ENCODE measurements at regions not wholly inside any gene's neighbourhood (a gene's known extent, or its start where the extent isn't known, plus 50 kb on each side); places are given as distances from the start of the nearest gene placed in this dataset.

DNA sequence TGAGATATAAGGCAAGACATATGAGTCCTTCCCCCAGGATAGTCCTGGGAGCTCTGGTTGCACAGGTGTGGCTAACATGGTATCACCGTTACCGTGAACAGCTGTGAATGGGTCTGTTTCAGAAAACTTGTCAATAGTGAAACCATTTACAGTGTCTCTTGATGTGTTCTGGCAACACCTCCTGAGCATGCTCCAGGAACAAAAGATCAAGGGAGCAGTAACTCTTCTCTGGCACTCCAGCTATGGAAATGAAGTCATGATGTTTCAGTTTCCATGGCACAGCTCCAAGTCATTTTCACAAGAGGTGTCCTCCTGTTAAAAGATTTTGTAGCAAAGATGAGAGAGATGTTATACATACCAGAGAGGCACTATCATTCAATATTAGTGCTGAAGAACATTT is 253.7 kb downstream of the SNAPC1 start:
- ChIA-PET CTCF (no interaction called here), POLR2A (no interaction called here)
- DNase-seq (ENCODE audit: extremely low spot score) = no peak
- TF ChIP-seq FOXK2 (IDR thresholded peaks at IDR 0.05) = no peak
- TF ChIP-seq, protein P1, sequence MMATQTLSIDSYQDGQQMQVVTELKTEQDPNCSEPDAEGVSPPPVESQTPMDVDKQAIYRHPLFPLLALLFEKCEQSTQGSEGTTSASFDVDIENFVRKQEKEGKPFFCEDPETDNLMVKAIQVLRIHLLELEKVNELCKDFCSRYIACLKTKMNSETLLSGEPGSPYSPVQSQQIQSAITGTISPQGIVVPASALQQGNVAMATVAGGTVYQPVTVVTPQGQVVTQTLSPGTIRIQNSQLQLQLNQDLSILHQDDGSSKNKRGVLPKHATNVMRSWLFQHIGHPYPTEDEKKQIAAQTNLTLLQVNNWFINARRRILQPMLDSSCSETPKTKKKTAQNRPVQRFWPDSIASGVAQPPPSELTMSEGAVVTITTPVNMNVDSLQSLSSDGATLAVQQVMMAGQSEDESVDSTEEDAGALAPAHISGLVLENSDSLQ (IDR thresholded peaks at IDR 0.05) = no peak
- TF ChIP-seq HDGF (IDR thresholded peaks at IDR 0.05; ENCODE audit: borderline replicate concordance) = no peak
- TF ChIP-seq BHLHE40 (IDR thresholded peaks at IDR 0.05; ENCODE audit: borderline replicate concordance) = no peak
- no peak for TF ChIP-seq SP1 (IDR thresholded peaks at IDR 0.05)
- no peak for TF ChIP-seq ZNF384 (IDR thresholded peaks at IDR 0.05)
- TF ChIP-seq L3MBTL2 (conservative IDR thresholded peaks at IDR 0.05) = no peak
- no peak for TF ChIP-seq ARNT (IDR thresholded peaks at IDR 0.05)
- no peak for TF ChIP-seq CTBP1 (IDR thresholded peaks at IDR 0.05; ENCODE audit: borderline replicate concordance)
- no peak for TF ChIP-seq NFRKB (IDR thresholded peaks at IDR 0.05)
- TF ChIP-seq TARDBP (IDR thresholded peaks at IDR 0.05) = no peak
- TF ChIP-seq LEF1 (IDR thresholded peaks at IDR 0.05; ENCODE audit: borderline replicate concordance) = no peak
- no peak for TF ChIP-seq ELF4 (IDR thresholded peaks at IDR 0.05)
- TF ChIP-seq FOXA1 (IDR thresholded peaks at IDR 0.05) = no peak
- TF ChIP-seq SUZ12 (IDR thresholded peaks at IDR 0.05) = no peak
- TF ChIP-seq FOXM1 (IDR thresholded peaks at IDR 0.05; ENCODE audit: borderline replicate concordance) = no peak

- ChIA-PET POLR2A (no interaction called here), CTCF (no interaction called here)
- no peak for DNase-seq (ENCODE audit: extremely low spot score)
Measured at GRCh38 chr14:62017651-62018230, 255.5 kb downstream of the SNAPC1 start.

DNA sequence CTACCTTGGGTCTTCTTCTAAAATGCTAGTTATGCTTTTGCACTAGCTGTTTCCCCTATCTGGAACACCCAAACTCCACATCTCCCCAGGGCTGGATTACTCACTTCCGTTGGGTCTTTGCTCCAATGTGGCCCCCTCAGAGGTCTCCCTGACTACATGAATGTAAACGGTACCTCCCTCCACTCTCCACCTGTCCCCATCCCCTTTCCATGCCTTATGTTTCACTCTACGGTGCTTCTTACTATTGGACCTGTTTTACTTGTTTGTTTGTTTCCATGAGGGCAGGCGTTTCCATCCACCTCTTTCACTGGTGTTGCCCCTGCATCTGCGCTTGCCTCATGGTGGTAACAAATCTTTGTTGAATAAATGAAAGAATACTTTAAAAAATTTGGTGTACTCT is 256.4 kb downstream of the SNAPC1 start:
- DNase-seq (ENCODE audit: extremely low spot score) = no peak
- ChIA-PET CTCF (no interaction called here), POLR2A (no interaction called here)
- TF ChIP-seq ELF4 (IDR thresholded peaks at IDR 0.05) (no peak), NFRKB (IDR thresholded peaks at IDR 0.05) (no peak), ZNF384 (IDR thresholded peaks at IDR 0.05) (no peak), L3MBTL2 (conservative IDR thresholded peaks at IDR 0.05) (no peak), TARDBP (IDR thresholded peaks at IDR 0.05) (no peak), FOXM1 (IDR thresholded peaks at IDR 0.05; ENCODE audit: borderline replicate concordance) (no peak), FOXK2 (IDR thresholded peaks at IDR 0.05) (no peak), HDGF (IDR thresholded peaks at IDR 0.05; ENCODE audit: borderline replicate concordance) (no peak), FOXA1 (IDR thresholded peaks at IDR 0.05) (no peak), LEF1 (IDR thresholded peaks at IDR 0.05; ENCODE audit: borderline replicate concordance) (no peak), BHLHE40 (IDR thresholded peaks at IDR 0.05; ENCODE audit: borderline replicate concordance) (no peak), SUZ12 (IDR thresholded peaks at IDR 0.05) (no peak), SP1 (IDR thresholded peaks at IDR 0.05) (no peak), ARNT (IDR thresholded peaks at IDR 0.05) (no peak), CTBP1 (IDR thresholded peaks at IDR 0.05; ENCODE audit: borderline replicate concordance) (no peak)
- TF ChIP-seq, protein P1 (IDR thresholded peaks at IDR 0.05) = no peak

More at GRCh38 chr14:62017651-62018230, 255.5 kb downstream of the SNAPC1 start:
- TF ChIP-seq ARNT (IDR thresholded peaks at IDR 0.05) (no peak), ZNF384 (IDR thresholded peaks at IDR 0.05) (no peak), LEF1 (IDR thresholded peaks at IDR 0.05; ENCODE audit: borderline replicate concordance) (no peak), SUZ12 (IDR thresholded peaks at IDR 0.05) (no peak), NFRKB (IDR thresholded peaks at IDR 0.05) (no peak), BHLHE40 (IDR thresholded peaks at IDR 0.05; ENCODE audit: borderline replicate concordance) (no peak), TARDBP (IDR thresholded peaks at IDR 0.05) (no peak)

GRCh38 chr14:62027958-62028357 is 265.7 kb downstream of the SNAPC1 start:
- ChIA-PET CTCF (no interaction called here), POLR2A (no interaction called here)
- TF ChIP-seq ELF4 (IDR thresholded peaks at IDR 0.05) (no peak), L3MBTL2 (conservative IDR thresholded peaks at IDR 0.05) (no peak), TARDBP (IDR thresholded peaks at IDR 0.05) (no peak), SUZ12 (IDR thresholded peaks at IDR 0.05) (no peak), FOXM1 (IDR thresholded peaks at IDR 0.05; ENCODE audit: borderline replicate concordance) (no peak), NFRKB (IDR thresholded peaks at IDR 0.05) (no peak), FOXK2 (IDR thresholded peaks at IDR 0.05) (no peak), ARNT (IDR thresholded peaks at IDR 0.05) (no peak), ZNF384 (IDR thresholded peaks at IDR 0.05) (no peak), CTBP1 (IDR thresholded peaks at IDR 0.05; ENCODE audit: borderline replicate concordance) (no peak), BHLHE40 (IDR thresholded peaks at IDR 0.05; ENCODE audit: borderline replicate concordance) (no peak), FOXA1 (IDR thresholded peaks at IDR 0.05) (no peak), LEF1 (IDR thresholded peaks at IDR 0.05; ENCODE audit: borderline replicate concordance) (no peak), HDGF (IDR thresholded peaks at IDR 0.05; ENCODE audit: borderline replicate concordance) (no peak), SP1 (IDR thresholded peaks at IDR 0.05) (no peak)
- TF ChIP-seq, protein P1 (IDR thresholded peaks at IDR 0.05) = no peak
- DNase-seq (ENCODE audit: extremely low spot score) = no peak

DNA sequence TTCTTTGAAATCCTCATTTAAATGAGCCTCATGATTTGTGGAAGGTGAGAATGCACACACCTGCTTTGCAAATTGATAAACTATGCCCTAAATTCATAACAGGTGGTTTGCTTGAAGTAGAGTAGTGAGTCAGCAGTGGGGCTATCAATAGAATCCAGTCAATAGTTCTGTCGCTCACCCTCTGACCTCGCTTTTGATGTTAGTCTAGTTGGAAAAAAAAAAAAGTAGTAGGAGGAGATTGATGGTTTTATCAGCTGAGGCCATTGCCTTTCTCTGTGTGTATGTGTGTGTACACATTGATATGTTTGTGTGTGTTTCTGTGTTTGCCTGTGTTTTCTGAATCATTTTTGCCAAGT is 267.3 kb downstream of the SNAPC1 start:
- POLR2A ChIA-PET = no interaction called here
- CTCF ChIA-PET = interaction anchor here (0.7 kb wide), 1 partner anchor 11 kb away, joined by 3 read pairs; no protein-coding TSS in a partner anchor
- DNase-seq (ENCODE audit: extremely low spot score) = no peak
- no peak for TF ChIP-seq TARDBP (IDR thresholded peaks at IDR 0.05)
- no peak for TF ChIP-seq NFRKB (IDR thresholded peaks at IDR 0.05)
- TF ChIP-seq L3MBTL2 (conservative IDR thresholded peaks at IDR 0.05) = no peak
- TF ChIP-seq ARNT (IDR thresholded peaks at IDR 0.05) = no peak
- no peak for TF ChIP-seq SP1 (IDR thresholded peaks at IDR 0.05)
- TF ChIP-seq FOXK2 (IDR thresholded peaks at IDR 0.05) = no peak
- TF ChIP-seq LEF1 (IDR thresholded peaks at IDR 0.05; ENCODE audit: borderline replicate concordance) = no peak
- no peak for TF ChIP-seq FOXA1 (IDR thresholded peaks at IDR 0.05)
- TF ChIP-seq, protein P1 (IDR thresholded peaks at IDR 0.05) = no peak
- TF ChIP-seq SUZ12 (IDR thresholded peaks at IDR 0.05) = no peak
- no peak for TF ChIP-seq CTBP1 (IDR thresholded peaks at IDR 0.05; ENCODE audit: borderline replicate concordance)
- TF ChIP-seq ZNF384 (IDR thresholded peaks at IDR 0.05) = no peak
- TF ChIP-seq HDGF (IDR thresholded peaks at IDR 0.05; ENCODE audit: borderline replicate concordance) = no peak
- TF ChIP-seq BHLHE40 (IDR thresholded peaks at IDR 0.05; ENCODE audit: borderline replicate concordance) = no peak
- TF ChIP-seq FOXM1 (IDR thresholded peaks at IDR 0.05; ENCODE audit: borderline replicate concordance) = no peak
- no peak for TF ChIP-seq ELF4 (IDR thresholded peaks at IDR 0.05)

Measured in HEK293T (cell line).